HCT116 (cell line): ENCODE measurements at regions not wholly inside any gene's neighbourhood (a gene's known extent, or its start where the extent isn't known, plus 50 kb on each side); places are given as distances from the start of the nearest gene placed in this dataset.

Experiments
- EZH2 ChIP-seq: fragments of 200-600 bp; sonication (generic); IDR thresholded peaks from 2 replicates; pipeline ENCODE4 v1.6.1; 2017; ENCODE audit warnings: antibody characterized with exemption, mixed run types
- EZH2phosphoT487 ChIP-seq: fragments of 200-600 bp; IDR thresholded peaks from 2 replicates; pipeline ENCODE4 v1.6.1; 2018; ENCODE audit warnings: antibody characterized with exemption, borderline replicate concordance
- RAD21 ChIP-seq: IDR thresholded peaks from 2 replicates; pipeline ENCODE4 v1.6.1; 2012; ENCODE audit warnings: low read depth, mild to moderate bottlenecking
- SP1 ChIP-seq: IDR thresholded peaks from 2 replicates; pipeline ENCODE4 v1.6.1; 2012; ENCODE audit warnings: low read depth
- SRF ChIP-seq: IDR thresholded peaks from 2 replicates; pipeline ENCODE4 v1.6.1; 2012; ENCODE audit warnings: low read depth
- ZNF274 ChIP-seq: fragments of 200-500 bp; sonication (Bioruptor generic); IDR thresholded peaks from 2 replicates; pipeline ENCODE4 v1.6.1; 2014; ENCODE audit warnings: mild to moderate bottlenecking, low read depth, low read length, inconsistent platforms
- TF ChIP-seq, protein P1 (sequence below), 3 experiments: fragments of 200-600 bp in 1 of 3; sonication (generic) in 1 of 3; IDR thresholded peaks in 2 of 3; conservative IDR thresholded peaks in 1 of 3; 2 replicates each; pipeline ENCODE4 v1.5.1; 2012 to 2017; ENCODE audit warnings: low read depth in 2 of 3, low read length in 2 of 3, antibody characterized with exemption in 1 of 3, borderline replicate concordance in 1 of 3, control low read depth in 1 of 3, mild to moderate bottlenecking in 1 of 3, mixed read lengths in 1 of 3, mixed run types in 1 of 3, moderate library complexity in 1 of 3; ENCODE audit not compliant: insufficient read depth in 1 of 3
- TF ChIP-seq, protein P2 (sequence below): IDR thresholded peaks from 2 replicates; pipeline ENCODE4 v1.6.1; 2012

- TF ChIP-seq, protein P1, sequence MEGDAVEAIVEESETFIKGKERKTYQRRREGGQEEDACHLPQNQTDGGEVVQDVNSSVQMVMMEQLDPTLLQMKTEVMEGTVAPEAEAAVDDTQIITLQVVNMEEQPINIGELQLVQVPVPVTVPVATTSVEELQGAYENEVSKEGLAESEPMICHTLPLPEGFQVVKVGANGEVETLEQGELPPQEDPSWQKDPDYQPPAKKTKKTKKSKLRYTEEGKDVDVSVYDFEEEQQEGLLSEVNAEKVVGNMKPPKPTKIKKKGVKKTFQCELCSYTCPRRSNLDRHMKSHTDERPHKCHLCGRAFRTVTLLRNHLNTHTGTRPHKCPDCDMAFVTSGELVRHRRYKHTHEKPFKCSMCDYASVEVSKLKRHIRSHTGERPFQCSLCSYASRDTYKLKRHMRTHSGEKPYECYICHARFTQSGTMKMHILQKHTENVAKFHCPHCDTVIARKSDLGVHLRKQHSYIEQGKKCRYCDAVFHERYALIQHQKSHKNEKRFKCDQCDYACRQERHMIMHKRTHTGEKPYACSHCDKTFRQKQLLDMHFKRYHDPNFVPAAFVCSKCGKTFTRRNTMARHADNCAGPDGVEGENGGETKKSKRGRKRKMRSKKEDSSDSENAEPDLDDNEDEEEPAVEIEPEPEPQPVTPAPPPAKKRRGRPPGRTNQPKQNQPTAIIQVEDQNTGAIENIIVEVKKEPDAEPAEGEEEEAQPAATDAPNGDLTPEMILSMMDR (IDR thresholded peaks at IDR 0.05 in 2 of 3, conservative IDR thresholded peaks at IDR 0.05 in 1 of 3; ENCODE audit: borderline replicate concordance in 1 of 3, insufficient read depth in 1 of 3, low read depth in 2 of 3, low read length in 2 of 3) = no peak
- TF ChIP-seq EZH2 (no peak), SP1 (no peak), EZH2phosphoT487 (no peak), RAD21 (no peak), SRF (no peak), ZNF274 (no peak)
- TF ChIP-seq, protein P2, sequence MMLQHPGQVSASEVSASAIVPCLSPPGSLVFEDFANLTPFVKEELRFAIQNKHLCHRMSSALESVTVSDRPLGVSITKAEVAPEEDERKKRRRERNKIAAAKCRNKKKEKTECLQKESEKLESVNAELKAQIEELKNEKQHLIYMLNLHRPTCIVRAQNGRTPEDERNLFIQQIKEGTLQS = no peak
Observed at GRCh38 chr3:145411605-145412004, 749.4 kb downstream of the PLOD2 start.
